ENCODE measurements at regions not wholly inside any gene's neighbourhood (a gene's known extent, or its start where the extent isn't known, plus 50 kb on each side); places are given as distances from the start of the nearest gene placed in this dataset.
"Not testable (repeated sequence)": the region's sequence is repeated elsewhere in the genome, so short reads cannot be mapped to it uniquely, and the experiment has no call there.

- Histone ChIP-seq H3K4me3 (ENCODE audit: low read depth, low read length) (no peak overlapping the region), H3K27me3 (replicated peaks) (no peaks in the 10 kb centered on the region), H3K27ac (no peak overlapping the region), H3K36me3 (replicated peaks) (no peaks in the 10 kb centered on the region)
- no peak for TF ChIP-seq CTCF (IDR thresholded peaks at IDR 0.05; ENCODE audit: low read depth, low read length, missing control alignments)
- no peak for DNase-seq
- in situ Hi-C loops (cut with HindIII; ENCODE audit: low pct_ligation_motif_present, low sequenced_read_pairs) = no loop called here
Measured at GRCh38 chr4:54589586-54589985, 68.2 kb upstream of the KIT start.

GRCh38 chr4:54593795-54594322 lies 63.9 kb upstream of the KIT start:
- TF ChIP-seq CTCF (IDR thresholded peaks at IDR 0.05; ENCODE audit: low read depth, low read length, missing control alignments) = no peak
- no peak for DNase-seq
- H3K36me3 ChIP-seq (replicated peaks) = no peaks in the 10 kb centered on the region
- no peaks in the 10 kb centered on the region for H3K27me3 ChIP-seq (replicated peaks)
- no peak overlapping the region for H3K4me3 ChIP-seq (ENCODE audit: low read depth, low read length)
- no peak overlapping the region for H3K27ac ChIP-seq
- in situ Hi-C loops (cut with HindIII; ENCODE audit: low pct_ligation_motif_present, low sequenced_read_pairs) = no loop called here

- in situ Hi-C loops (cut with HindIII; ENCODE audit: low pct_ligation_motif_present, low sequenced_read_pairs) = no loop called here
- H3K27me3 ChIP-seq (replicated peaks) = no peaks in the 10 kb centered on the region
- TF ChIP-seq CTCF (IDR thresholded peaks at IDR 0.05; ENCODE audit: low read depth, low read length, missing control alignments) = no peak
- H3K36me3 ChIP-seq (replicated peaks) = no peaks in the 10 kb centered on the region
- no peak overlapping the region for H3K4me3 ChIP-seq (ENCODE audit: low read depth, low read length)
- DNase-seq = no peak
- H3K27ac ChIP-seq = no peak overlapping the region
Measured at GRCh38 chr4:54596201-54596600, 61.6 kb upstream of the KIT start.

- H3K36me3 ChIP-seq (replicated peaks); DNase-seq; in situ Hi-C loops (cut with HindIII; ENCODE audit: low pct_ligation_motif_present, low sequenced_read_pairs); H3K4me3 ChIP-seq (ENCODE audit: low read depth, low read length); H3K27me3 ChIP-seq (replicated peaks); H3K27ac ChIP-seq: not testable (repeated sequence)
Measured at GRCh38 chr4:54597678-54598077, 60.1 kb upstream of the KIT start.

GRCh38 chr4:54602175-54602574 lies 55.6 kb upstream of the KIT start:
- H3K27ac ChIP-seq; H3K36me3 ChIP-seq (replicated peaks); H3K4me3 ChIP-seq (ENCODE audit: low read depth, low read length); DNase-seq; in situ Hi-C loops (cut with HindIII; ENCODE audit: low pct_ligation_motif_present, low sequenced_read_pairs); H3K27me3 ChIP-seq (replicated peaks): not testable (repeated sequence)

- Histone ChIP-seq H3K4me3 (ENCODE audit: low read depth, low read length) (no peak overlapping the region), H3K27me3 (replicated peaks) (no peaks in the 10 kb centered on the region), H3K27ac (no peak overlapping the region), H3K36me3 (replicated peaks) (no peaks in the 10 kb centered on the region)
- in situ Hi-C loops (cut with HindIII; ENCODE audit: low pct_ligation_motif_present, low sequenced_read_pairs) = no loop called here
- DNase-seq = no peak
- TF ChIP-seq CTCF (IDR thresholded peaks at IDR 0.05; ENCODE audit: low read depth, low read length, missing control alignments) = no peak
Measured at GRCh38 chr4:54607067-54607466, 50.7 kb upstream of the KIT start.

GRCh38 chr4:54607521-54607920 lies 50.2 kb upstream of the KIT start:
- H3K36me3 ChIP-seq (replicated peaks) = no peaks in the 10 kb centered on the region
- no peaks in the 10 kb centered on the region for H3K27me3 ChIP-seq (replicated peaks)
- no peak for DNase-seq
- H3K4me3 ChIP-seq (ENCODE audit: low read depth, low read length) = no peak overlapping the region
- no peak overlapping the region for H3K27ac ChIP-seq
- no peak for TF ChIP-seq CTCF (IDR thresholded peaks at IDR 0.05; ENCODE audit: low read depth, low read length, missing control alignments)
- in situ Hi-C loops (cut with HindIII; ENCODE audit: low pct_ligation_motif_present, low sequenced_read_pairs) = no loop called here
